ENCODE measurements at regions not wholly inside any gene's neighbourhood (a gene's known extent, or its start where the extent isn't known, plus 50 kb on each side); places are given as distances from the start of the nearest gene placed in this dataset.

DNA sequence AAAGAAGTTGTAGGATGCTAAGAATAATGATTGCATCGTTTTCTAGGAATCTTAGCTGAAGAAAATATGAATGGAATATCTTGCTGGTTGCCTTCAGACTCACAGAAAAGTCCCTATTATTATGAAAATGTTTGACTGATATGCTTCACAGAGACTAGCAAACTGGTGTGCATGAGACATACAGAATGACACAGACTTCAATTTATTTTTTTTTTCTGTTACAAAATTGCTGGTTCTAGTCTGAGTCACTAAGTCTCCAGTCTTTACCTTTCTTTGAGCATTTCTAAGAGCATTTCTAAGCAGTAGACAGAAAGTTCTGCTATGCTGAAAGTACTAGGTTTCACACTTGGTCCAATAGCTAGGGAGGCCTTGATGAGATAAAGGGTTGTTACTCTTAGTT lies 377.6 kb upstream of the ATP2B1 start:
- Histone ChIP-seq H3K36me3 (ENCODE audit: control insufficient read depth in 4 of 4, insufficient read depth in 4 of 4, low read length in 4 of 4) (no peaks in the 10 kb centered on the region), H3K4me1 (ENCODE audit: control insufficient read depth in 5 of 5, insufficient read depth in 5 of 5, low read length in 5 of 5) (peaks cover 0 to 14% (median 3%) of the 10 kb centered on the region in 5 donors), H3K9ac (ENCODE audit: insufficient read depth in 1 of 2, low read length in 2 of 2) (no peak overlapping the region), H3K9me3 (ENCODE audit: control insufficient read depth in 4 of 4, insufficient read depth in 3 of 4, low read length in 3 of 4) (no peaks in the 10 kb centered on the region), H3K27me3 (ENCODE audit: control insufficient read depth in 3 of 3, insufficient read depth in 3 of 3, low read length in 2 of 3) (no peaks in the 10 kb centered on the region), H3K4me3 (no peak overlapping the region), H3K27ac (ENCODE audit: low read depth in 1 of 2, low read length in 1 of 2) (no peak overlapping the region)
- ATAC-seq (ENCODE audit: insufficient read depth, low FRiP score) (no peak), DNase-seq (no peak)
- TF ChIP-seq, protein P1, sequence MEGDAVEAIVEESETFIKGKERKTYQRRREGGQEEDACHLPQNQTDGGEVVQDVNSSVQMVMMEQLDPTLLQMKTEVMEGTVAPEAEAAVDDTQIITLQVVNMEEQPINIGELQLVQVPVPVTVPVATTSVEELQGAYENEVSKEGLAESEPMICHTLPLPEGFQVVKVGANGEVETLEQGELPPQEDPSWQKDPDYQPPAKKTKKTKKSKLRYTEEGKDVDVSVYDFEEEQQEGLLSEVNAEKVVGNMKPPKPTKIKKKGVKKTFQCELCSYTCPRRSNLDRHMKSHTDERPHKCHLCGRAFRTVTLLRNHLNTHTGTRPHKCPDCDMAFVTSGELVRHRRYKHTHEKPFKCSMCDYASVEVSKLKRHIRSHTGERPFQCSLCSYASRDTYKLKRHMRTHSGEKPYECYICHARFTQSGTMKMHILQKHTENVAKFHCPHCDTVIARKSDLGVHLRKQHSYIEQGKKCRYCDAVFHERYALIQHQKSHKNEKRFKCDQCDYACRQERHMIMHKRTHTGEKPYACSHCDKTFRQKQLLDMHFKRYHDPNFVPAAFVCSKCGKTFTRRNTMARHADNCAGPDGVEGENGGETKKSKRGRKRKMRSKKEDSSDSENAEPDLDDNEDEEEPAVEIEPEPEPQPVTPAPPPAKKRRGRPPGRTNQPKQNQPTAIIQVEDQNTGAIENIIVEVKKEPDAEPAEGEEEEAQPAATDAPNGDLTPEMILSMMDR (IDR thresholded peaks at IDR 0.05; ENCODE audit: control extremely low read depth, extremely low read depth), result no peak
- 84 to 89% methylated on average over 1 of the region's 1 CpG for WGBS, 2 donors

DNA sequence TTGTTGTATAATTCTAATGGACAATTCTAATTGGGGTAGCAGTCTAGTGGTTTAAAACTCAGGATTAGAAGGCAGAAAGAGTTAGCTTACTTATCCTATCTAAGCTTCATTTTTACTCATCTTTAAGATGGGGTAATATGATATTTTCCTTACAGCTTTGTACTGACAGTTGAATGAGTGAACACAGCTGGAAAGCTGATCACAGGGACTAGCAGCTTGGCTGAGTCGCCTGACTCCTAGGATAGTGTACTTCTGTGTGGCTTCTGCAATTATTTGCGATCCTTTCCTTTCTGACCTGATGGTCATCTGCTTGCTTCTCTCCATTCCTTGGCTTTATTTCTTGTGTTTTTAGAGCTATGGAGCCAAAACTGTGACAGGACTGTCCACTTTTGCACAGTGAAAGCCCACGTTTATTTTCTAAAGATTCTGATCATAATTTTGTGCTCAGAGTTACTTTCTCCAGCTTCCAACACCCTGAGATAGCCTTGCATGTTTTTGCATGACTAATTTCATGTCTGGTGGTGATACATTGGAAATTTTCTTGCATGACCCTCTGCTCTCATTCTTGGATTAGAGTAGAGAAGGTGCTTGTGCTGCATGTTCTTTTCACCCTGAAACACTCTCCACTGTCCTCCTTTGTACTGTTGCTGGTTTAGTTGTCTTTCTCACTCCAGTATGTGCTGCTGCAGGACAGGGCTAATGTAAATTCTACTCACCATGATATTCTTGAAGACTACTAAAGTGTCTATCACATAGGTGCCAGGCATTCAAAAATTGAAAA lies 377.0 kb upstream of the ATP2B1 start:
- Histone ChIP-seq H3K27me3 (ENCODE audit: control insufficient read depth in 3 of 3, insufficient read depth in 3 of 3, low read length in 2 of 3) (no peaks in the 10 kb centered on the region), H3K4me3 (no peak overlapping the region), H3K9ac (ENCODE audit: insufficient read depth in 1 of 2, low read length in 2 of 2) (no peak overlapping the region), H3K36me3 (ENCODE audit: control insufficient read depth in 4 of 4, insufficient read depth in 4 of 4, low read length in 4 of 4) (no peaks in the 10 kb centered on the region), H3K4me1 (ENCODE audit: control insufficient read depth in 5 of 5, insufficient read depth in 5 of 5, low read length in 5 of 5) (peaks cover 0 to 14% (median under 1%) of the 10 kb centered on the region in 5 donors), H3K9me3 (ENCODE audit: control insufficient read depth in 4 of 4, insufficient read depth in 3 of 4, low read length in 3 of 4) (no peaks in the 10 kb centered on the region), H3K27ac (ENCODE audit: low read depth in 1 of 2, low read length in 1 of 2) (no peak overlapping the region)
- 74 to 81% methylated on average over 3 of the region's 3 CpGs for WGBS, 2 donors
- DNase-seq (peak; percentile 41 to 87 (median 70)), ATAC-seq (ENCODE audit: insufficient read depth, low FRiP score) (no peak)
- TF ChIP-seq, protein P1 (IDR thresholded peaks at IDR 0.05; ENCODE audit: control extremely low read depth, extremely low read depth), result no peak

DNA sequence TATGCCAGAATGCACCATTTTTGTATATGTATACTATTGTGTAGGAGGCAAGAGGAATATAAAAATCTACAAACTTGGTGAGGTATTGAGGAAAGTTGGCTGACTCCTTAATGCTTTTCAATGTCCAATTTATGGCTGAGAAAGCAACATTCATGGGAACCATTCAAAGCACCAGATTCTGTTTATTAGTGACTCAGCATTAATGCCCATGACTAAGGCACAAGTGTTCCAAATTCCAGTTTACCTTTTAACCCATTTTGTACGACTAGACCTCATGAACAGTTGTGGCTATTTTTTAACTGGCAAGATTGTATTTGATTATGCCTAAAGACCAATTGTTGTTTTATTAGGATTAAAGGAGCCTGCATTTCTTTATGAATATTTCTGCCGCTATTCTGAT lies 375.4 kb upstream of the ATP2B1 start:
- Histone ChIP-seq H3K9ac (ENCODE audit: insufficient read depth in 1 of 2, low read length in 2 of 2) (no peak overlapping the region), H3K4me1 (ENCODE audit: control insufficient read depth in 5 of 5, insufficient read depth in 5 of 5, low read length in 5 of 5) (peaks cover 0 to 14% (median 0%) of the 10 kb centered on the region in 5 donors), H3K27ac (ENCODE audit: low read depth in 1 of 2, low read length in 1 of 2) (no peak overlapping the region), H3K4me3 (no peak overlapping the region), H3K36me3 (ENCODE audit: control insufficient read depth in 4 of 4, insufficient read depth in 4 of 4, low read length in 4 of 4) (no peaks in the 10 kb centered on the region), H3K9me3 (ENCODE audit: control insufficient read depth in 4 of 4, insufficient read depth in 3 of 4, low read length in 3 of 4) (no peaks in the 10 kb centered on the region), H3K27me3 (ENCODE audit: control insufficient read depth in 3 of 3, insufficient read depth in 3 of 3, low read length in 2 of 3) (no peaks in the 10 kb centered on the region)
- DNase-seq (no peak), ATAC-seq (ENCODE audit: insufficient read depth, low FRiP score) (no peak)
- TF ChIP-seq, protein P1 (IDR thresholded peaks at IDR 0.05; ENCODE audit: control extremely low read depth, extremely low read depth), result no peak
- WGBS, 2 donors, result 94 to 100% methylated on average over 2 of the region's 2 CpGs

All from lung (tissue), 11 donors.